SK-N-SH treated with all-trans-retinoic acid at 6 μM for 48 hours (cell line): ENCODE measurements at regions not wholly inside any gene's neighbourhood (a gene's known extent, or its start where the extent isn't known, plus 50 kb on each side); places are given as distances from the start of the nearest gene placed in this dataset.

Experiments used
- ATAC-seq: fragments of 200-7000 bp; cut with Tn5 transposase; 3 replicates; pipeline ENCODE4 v1.9.1; 2020; ENCODE audit warnings: mild to moderate bottlenecking, moderate library complexity
- ARNTL ChIP-seq: fragments of 450-650 bp; formaldehyde crosslinking; IDR thresholded peaks from 2 replicates; pipeline ENCODE4 v1.5.0; 2020; ENCODE audit warnings: low read depth, mild to moderate bottlenecking, moderate library complexity, borderline replicate concordance
- BACH2 ChIP-seq: fragments of 250-450 bp; sonication (Bioruptor Pico); IDR thresholded peaks from 2 replicates; pipeline ENCODE4 v1.9.0; 2021; ENCODE audit warnings: mild to moderate bottlenecking, borderline replicate concordance
- CREB5 ChIP-seq: fragments of 250-450 bp; sonication (Bioruptor Pico); IDR thresholded peaks from 2 replicates; pipeline ENCODE4 v1.5.1; 2020; ENCODE audit warnings: low read depth, mild to moderate bottlenecking, moderate library complexity
- CSDC2 ChIP-seq: fragments of 250-450 bp; sonication (Bioruptor Pico); IDR thresholded peaks from 2 replicates; pipeline ENCODE4 v1.5.0; 2020; ENCODE audit warnings: mild to moderate bottlenecking, moderate library complexity
- ESRRG ChIP-seq: fragments of 250-450 bp; sonication (Bioruptor Pico); IDR thresholded peaks from 2 replicates; pipeline ENCODE4 v1.6.1; 2021; ENCODE audit warnings: mild to moderate bottlenecking
- GLIS3 ChIP-seq: fragments of 250-450 bp; sonication (Bioruptor Pico); IDR thresholded peaks from 2 replicates; pipeline ENCODE4 v1.5.0; 2020; ENCODE audit warnings: mild to moderate bottlenecking, moderate library complexity
- OSR1 ChIP-seq: fragments of 250-450 bp; sonication (Bioruptor Pico); IDR thresholded peaks from 2 replicates; pipeline ENCODE4 v1.8.0; 2022; ENCODE audit warnings: moderate library complexity, mild to moderate bottlenecking, inconsistent platforms
- PATZ1 ChIP-seq: fragments of 250-450 bp; sonication (Bioruptor Pico); IDR thresholded peaks from 2 replicates; pipeline ENCODE4 v1.8.0; 2020; ENCODE audit warnings: mild to moderate bottlenecking, moderate library complexity, borderline replicate concordance
- PPARA ChIP-seq: fragments of 250-450 bp; sonication (Bioruptor Pico); IDR thresholded peaks from 2 replicates; pipeline ENCODE4 v1.5.0; 2020; ENCODE audit warnings: mild to moderate bottlenecking, borderline replicate concordance
- SNAI2 ChIP-seq: fragments of 250-450 bp; sonication (Bioruptor Pico); IDR thresholded peaks from 2 replicates; pipeline ENCODE4 v1.5.0; 2020; ENCODE audit warnings: mild to moderate bottlenecking, moderate library complexity
- TCF4 ChIP-seq: fragments of 250-450 bp; sonication (Bioruptor Pico); IDR thresholded peaks from 2 replicates; pipeline ENCODE4 v1.8.0; 2021; ENCODE audit warnings: mild to moderate bottlenecking, moderate library complexity, borderline replicate concordance
- TOX ChIP-seq: fragments of 250-450 bp; sonication (Bioruptor Pico); IDR thresholded peaks from 2 replicates; pipeline ENCODE4 v1.8.0; 2021; ENCODE audit warnings: mild to moderate bottlenecking, moderate library complexity, borderline replicate concordance
- TSHZ2 ChIP-seq: fragments of 250-450 bp; sonication (Bioruptor Pico); IDR thresholded peaks from 2 replicates; pipeline ENCODE4 v1.5.0; 2020; ENCODE audit warnings: mild to moderate bottlenecking, moderate library complexity
- ZC3H10 ChIP-seq: fragments of 250-450 bp; sonication (Bioruptor Pico); IDR thresholded peaks from 2 replicates; pipeline ENCODE4 v1.5.1; 2021; ENCODE audit warnings: mild to moderate bottlenecking, moderate library complexity
- ZFP3 ChIP-seq: fragments of 250-450 bp; sonication (Bioruptor Pico); IDR thresholded peaks from 2 replicates; pipeline ENCODE4 v1.5.0; 2020; ENCODE audit warnings: mild to moderate bottlenecking, moderate library complexity
- ZNF565 ChIP-seq: fragments of 450-650 bp; formaldehyde crosslinking; conservative IDR thresholded peaks from 2 replicates; pipeline ENCODE4 v1.5.0; 2020; ENCODE audit warnings: low read depth, mild to moderate bottlenecking, moderate library complexity
- ZNF70 ChIP-seq: fragments of 450-650 bp; formaldehyde crosslinking; IDR thresholded peaks from 2 replicates; pipeline ENCODE4 v1.5.0; 2020; ENCODE audit warnings: mild to moderate bottlenecking, moderate library complexity
- TF ChIP-seq, protein P1 (sequence below): fragments of 250-450 bp; sonication (Bioruptor Pico); IDR thresholded peaks from 2 replicates; pipeline ENCODE4 v1.5.1; 2021; ENCODE audit warnings: mild to moderate bottlenecking, moderate library complexity
- TF ChIP-seq, protein P2 (sequence below): fragments of 250-450 bp; sonication (Bioruptor Pico); IDR thresholded peaks from 2 replicates; pipeline ENCODE4 v1.8.0; 2021; ENCODE audit warnings: low read depth, mild to moderate bottlenecking, moderate library complexity, borderline replicate concordance

- no peak for TF ChIP-seq TSHZ2 (CRISPR knock-in tag)
- no peak for TF ChIP-seq ZFP3 (CRISPR knock-in tag)
- TF ChIP-seq TCF4 (CRISPR knock-in tag) = no peak
- TF ChIP-seq TOX (CRISPR knock-in tag) = no peak
- no peak for TF ChIP-seq CSDC2 (CRISPR knock-in tag)
These were observed 369.1 kb upstream of the SLITRK5 start (continued) for GRCh38 chr13:87302034-87302433.

- TF ChIP-seq ZNF565 (CRISPR knock-in tag) (no peak), BACH2 (no peak), CREB5 (CRISPR knock-in tag) (no peak), TOX (CRISPR knock-in tag) (no peak), ZNF70 (no peak), TSHZ2 (CRISPR knock-in tag) (no peak), GLIS3 (no peak), PATZ1 (CRISPR knock-in tag) (no peak), PPARA (CRISPR knock-in tag) (no peak), ZFP3 (CRISPR knock-in tag) (no peak)
- TF ChIP-seq, protein P1, sequence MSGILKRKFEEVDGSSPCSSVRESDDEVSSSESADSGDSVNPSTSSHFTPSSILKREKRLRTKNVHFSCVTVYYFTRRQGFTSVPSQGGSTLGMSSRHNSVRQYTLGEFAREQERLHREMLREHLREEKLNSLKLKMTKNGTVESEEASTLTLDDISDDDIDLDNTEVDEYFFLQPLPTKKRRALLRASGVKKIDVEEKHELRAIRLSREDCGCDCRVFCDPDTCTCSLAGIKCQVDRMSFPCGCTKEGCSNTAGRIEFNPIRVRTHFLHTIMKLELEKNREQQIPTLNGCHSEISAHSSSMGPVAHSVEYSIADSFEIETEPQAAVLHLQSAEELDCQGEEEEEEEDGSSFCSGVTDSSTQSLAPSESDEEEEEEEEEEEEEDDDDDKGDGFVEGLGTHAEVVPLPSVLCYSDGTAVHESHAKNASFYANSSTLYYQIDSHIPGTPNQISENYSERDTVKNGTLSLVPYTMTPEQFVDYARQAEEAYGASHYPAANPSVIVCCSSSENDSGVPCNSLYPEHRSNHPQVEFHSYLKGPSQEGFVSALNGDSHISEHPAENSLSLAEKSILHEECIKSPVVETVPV (CRISPR knock-in tag) = no peak
- TF ChIP-seq, protein P2, sequence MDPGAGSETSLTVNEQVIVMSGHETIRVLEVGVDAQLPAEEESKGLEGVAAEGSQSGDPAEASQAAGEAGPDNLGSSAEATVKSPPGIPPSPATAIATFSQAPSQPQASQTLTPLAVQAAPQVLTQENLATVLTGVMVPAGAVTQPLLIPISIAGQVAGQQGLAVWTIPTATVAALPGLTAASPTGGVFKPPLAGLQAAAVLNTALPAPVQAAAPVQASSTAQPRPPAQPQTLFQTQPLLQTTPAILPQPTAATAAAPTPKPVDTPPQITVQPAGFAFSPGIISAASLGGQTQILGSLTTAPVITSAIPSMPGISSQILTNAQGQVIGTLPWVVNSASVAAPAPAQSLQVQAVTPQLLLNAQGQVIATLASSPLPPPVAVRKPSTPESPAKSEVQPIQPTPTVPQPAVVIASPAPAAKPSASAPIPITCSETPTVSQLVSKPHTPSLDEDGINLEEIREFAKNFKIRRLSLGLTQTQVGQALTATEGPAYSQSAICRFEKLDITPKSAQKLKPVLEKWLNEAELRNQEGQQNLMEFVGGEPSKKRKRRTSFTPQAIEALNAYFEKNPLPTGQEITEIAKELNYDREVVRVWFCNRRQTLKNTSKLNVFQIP (CRISPR knock-in tag) = no peak
- TF ChIP-seq, all 23 proteins: peak for 0
These were observed 368.2 kb upstream of the SLITRK5 start for GRCh38 chr13:87302931-87303330.

GRCh38 chr13:87311165-87311564, 360.0 kb upstream of the SLITRK5 start:
- ATAC-seq = no peak
- TF ChIP-seq, protein P2 (CRISPR knock-in tag) = no peak
- TF ChIP-seq ZC3H10 (no peak), OSR1 (no peak), ARNTL (CRISPR knock-in tag) (no peak), BACH2 (no peak), CSDC2 (CRISPR knock-in tag) (no peak), SNAI2 (no peak), ESRRG (CRISPR knock-in tag) (no peak)
- TF ChIP-seq, protein P1 (CRISPR knock-in tag) = no peak

More at GRCh38 chr13:87302931-87303330, 368.2 kb upstream of the SLITRK5 start:
- ATAC-seq = no peak
